H1 (cell line): ENCODE measurements at regions not wholly inside any gene's neighbourhood (a gene's known extent, or its start where the extent isn't known, plus 50 kb on each side); places are given as distances from the start of the nearest gene placed in this dataset.

Source experiments
- CTCF ChIA-PET: fragments of 300-600 bp; sonication (Branson Sonifier 250); formaldehyde crosslinking; loops from one replicate; lab custom pipeline; 2021; ENCODE audit not compliant: partially characterized antibody; lab: Charles Lee
- POLR2A ChIA-PET: fragments of 300-600 bp; sonication (Branson Sonifier 250); formaldehyde crosslinking; loops from one replicate; lab custom pipeline; 2021; ENCODE audit warnings: inconsistent platforms; ENCODE audit not compliant: partially characterized antibody; lab: Charles Lee
- DNase-seq, 2 experiments: peaks; one replicate each; pipeline versions ENCODE4 v3.0.0 to v3.0.0-alpha.2; 2010 to 2022; ENCODE audit warnings: low spot score in 2 of 2, low read depth in 1 of 2, mixed read lengths in 1 of 2
- FAIRE-seq: peaks from 2 replicates; lab custom pipeline; 2011; peaks lifted over from hg19 to GRCh38; lab: Jason Lieb, UNC
- H2AFZ ChIP-seq: 2 replicates; pipeline ENCODE4 v1.8.1; 2012; ENCODE audit warnings: low read length, inconsistent platforms
- H2AK5ac ChIP-seq: 2 replicates; pipeline ENCODE4 v1.6.1; 2013; ENCODE audit warnings: low read depth, low read length
- H2BK120ac ChIP-seq: replicated peaks from 2 replicates; pipeline ENCODE3; 2013; ENCODE audit warnings: low read depth, low read length, inconsistent platforms
- H2BK12ac ChIP-seq: 2 replicates; pipeline ENCODE4 v1.6.1; 2013; ENCODE audit warnings: low read depth, low read length
- H2BK15ac ChIP-seq: 2 replicates; pipeline ENCODE4 v1.6.1; 2013; ENCODE audit warnings: low read length
- H2BK20ac ChIP-seq: 2 replicates; pipeline ENCODE4 v1.6.1; 2013; ENCODE audit warnings: low read length
- H2BK5ac ChIP-seq: 2 replicates; pipeline ENCODE4 v1.6.1; 2013; ENCODE audit warnings: low read depth, low read length
- H3K14ac ChIP-seq: 2 replicates; pipeline ENCODE4 v1.6.1; 2013; ENCODE audit warnings: inconsistent platforms; ENCODE audit not compliant: insufficient read length
- H3K18ac ChIP-seq: 2 replicates; pipeline ENCODE4 v1.6.1; 2013; ENCODE audit warnings: low read length; ENCODE audit errors: extremely low read depth
- H3K23ac ChIP-seq: 2 replicates; pipeline ENCODE4 v1.6.1; 2013; ENCODE audit warnings: inconsistent platforms; ENCODE audit not compliant: insufficient read length
- H3K23me2 ChIP-seq: 2 replicates; pipeline ENCODE4 v1.6.1; 2013; ENCODE audit warnings: low read depth, low read length
- H3K27ac ChIP-seq: 2 replicates; pipeline ENCODE4 v1.6.1; 2011; ENCODE audit warnings: low read depth, low read length, inconsistent platforms
- H3K27me3 ChIP-seq, 4 experiments: replicated peaks in 1 of 4; 1 replicate in 1 of 4; 2 replicates in 3 of 4; pipeline versions ENCODE4 v1.6.1 to v1.8.1; 2011 to 2013; ENCODE audit warnings: low read length in 3 of 4, mild to moderate bottlenecking in 3 of 4, inconsistent platforms in 2 of 4, mixed read lengths in 2 of 4, moderate library complexity in 1 of 4; ENCODE audit not compliant: control insufficient read depth in 3 of 4, insufficient read depth in 3 of 4; ENCODE audit errors: extremely low read depth in 1 of 4
- H3K36me3 ChIP-seq, 4 experiments: 2 replicates each; pipeline versions ENCODE4 v1.6.1 to v1.8.1; 2011 to 2013; ENCODE audit warnings: mild to moderate bottlenecking in 4 of 4, low read length in 3 of 4, moderate library complexity in 2 of 4, control low read depth in 1 of 4, inconsistent platforms in 1 of 4; ENCODE audit not compliant: insufficient read depth in 4 of 4, control insufficient read depth in 2 of 4
- H3K4ac ChIP-seq: replicated peaks from 2 replicates; pipeline ENCODE3; 2013; ENCODE audit warnings: low read length, low read depth, mixed read lengths, inconsistent platforms; ENCODE audit not compliant: insufficient read length
- H3K4me1 ChIP-seq, 4 experiments: replicated peaks in 1 of 4; 1 replicate in 1 of 4; 2 replicates in 3 of 4; pipeline versions ENCODE4 v1.6.1 to v1.8.1; 2011 to 2013; ENCODE audit warnings: low read length in 3 of 4, inconsistent platforms in 2 of 4, mixed read lengths in 1 of 4; ENCODE audit not compliant: insufficient read depth in 4 of 4, control insufficient read depth in 3 of 4
- H3K4me2 ChIP-seq, 2 experiments: 2 replicates each; pipeline versions ENCODE4 v1.6.1 to v1.8.1; 2011 to 2013; ENCODE audit warnings: low read depth in 2 of 2, low read length in 2 of 2, control low read depth in 1 of 2, inconsistent platforms in 1 of 2, mild to moderate bottlenecking in 1 of 2; ENCODE audit not compliant: insufficient read depth in 1 of 2
- H3K4me3 ChIP-seq, 4 experiments: fragments of 200-600, 300-600 bp in 1 of 4; sonication (generic), shearing (Covaris generic), sonication (Bioruptor Twin) in 1 of 4; 2 replicates each; pipeline versions ENCODE4 v1.5.1 to v1.8.1; 2011 to 2016; ENCODE audit warnings: low read length in 4 of 4, low read depth in 3 of 4, control low read depth in 2 of 4, inconsistent platforms in 2 of 4, mild to moderate bottlenecking in 2 of 4, mixed read lengths in 1 of 4, moderate library complexity in 1 of 4; ENCODE audit not compliant: insufficient read depth in 2 of 4; ENCODE audit errors: extremely low read depth in 1 of 4
- H3K56ac ChIP-seq: replicated peaks from 2 replicates; pipeline ENCODE3; 2013; ENCODE audit warnings: low read depth, mild to moderate bottlenecking, mixed read lengths, low read length, inconsistent platforms; ENCODE audit not compliant: insufficient read length
- H3K79me1 ChIP-seq: 2 replicates; pipeline ENCODE4 v1.6.1; 2013; ENCODE audit warnings: low read depth, low read length, control low read depth
- H3K79me2 ChIP-seq, 2 experiments: 2 replicates each; pipeline versions ENCODE4 v1.6.1 to v1.8.1; 2012 to 2013; ENCODE audit warnings: low read length in 2 of 2, mild to moderate bottlenecking in 2 of 2, inconsistent platforms in 1 of 2; ENCODE audit not compliant: insufficient read depth in 2 of 2, control insufficient read depth in 1 of 2
- H3K9ac ChIP-seq, 4 experiments: replicated peaks in 1 of 4; 1 replicate in 1 of 4; 2 replicates in 3 of 4; pipeline versions ENCODE4 v1.6.1 to v1.8.1; 2011 to 2013; ENCODE audit warnings: low read depth in 3 of 4, low read length in 3 of 4, control low read depth in 2 of 4, mild to moderate bottlenecking in 2 of 4, moderate library complexity in 2 of 4, inconsistent platforms in 1 of 4; ENCODE audit errors: extremely low read depth in 1 of 4
- H3K9me3 ChIP-seq, 2 experiments: 2 replicates each; pipeline versions ENCODE4 v1.6.1 to v1.8.1; 2012 to 2013; ENCODE audit warnings: mild to moderate bottlenecking in 2 of 2, moderate library complexity in 2 of 2, control low read depth in 1 of 2, inconsistent platforms in 1 of 2, low read depth in 1 of 2, low read length in 1 of 2, mixed read lengths in 1 of 2; ENCODE audit not compliant: insufficient read depth in 2 of 2
- H4K20me1 ChIP-seq, 2 experiments: replicated peaks in 1 of 2; 2 replicates each; pipeline versions ENCODE3 to v1.8.1; 2011 to 2013; ENCODE audit warnings: inconsistent platforms in 2 of 2, low read length in 2 of 2, mild to moderate bottlenecking in 1 of 2; ENCODE audit not compliant: insufficient read depth in 2 of 2, control insufficient read depth in 1 of 2
- H4K5ac ChIP-seq: 2 replicates; pipeline ENCODE4 v1.6.1; 2013; ENCODE audit warnings: low read length, low read depth, mixed read lengths, inconsistent platforms; ENCODE audit not compliant: insufficient read length
- H4K8ac ChIP-seq: 2 replicates; pipeline ENCODE4 v1.8.0; 2013; ENCODE audit warnings: mild to moderate bottlenecking, moderate library complexity, low read length, inconsistent platforms; ENCODE audit not compliant: insufficient read depth; ENCODE audit errors: extremely low read depth
- H4K91ac ChIP-seq: replicated peaks from 2 replicates; pipeline ENCODE3; 2013; ENCODE audit warnings: low read length, mixed read lengths, inconsistent platforms; ENCODE audit not compliant: insufficient read length
- ASH2L ChIP-seq: fragments of 200-600, 300-600 bp; sonication (generic); IDR thresholded peaks from one replicate; pipeline ENCODE4 v1.7.1; 2017; ENCODE audit warnings: low read length
- CREB1 ChIP-seq: IDR thresholded peaks from 2 replicates; pipeline ENCODE4 v1.6.1; 2012; ENCODE audit warnings: inconsistent platforms
- EP300 ChIP-seq, 2 experiments: IDR thresholded peaks; 1 replicate in 1 of 2; 2 replicates in 1 of 2; pipeline ENCODE4 v1.6.1; 2011 to 2012; ENCODE audit warnings: low read depth in 2 of 2, low read length in 2 of 2, mild to moderate bottlenecking in 2 of 2, borderline replicate concordance in 1 of 2, inconsistent platforms in 1 of 2, moderate library complexity in 1 of 2
- EZH2 ChIP-seq: fragments of 200-600 bp; sonication (generic); IDR thresholded peaks from 2 replicates; pipeline ENCODE4 v1.7.1; 2012; ENCODE audit warnings: low read depth, mild to moderate bottlenecking, moderate library complexity, low read length, inconsistent platforms; ENCODE audit not compliant: severe bottlenecking
- JUND ChIP-seq: IDR thresholded peaks from 2 replicates; pipeline ENCODE4 v1.6.1; 2011; ENCODE audit warnings: mild to moderate bottlenecking, improper control_type of control experiment, low read length
- POLR2AphosphoS5 ChIP-seq: IDR thresholded peaks from 2 replicates; pipeline ENCODE4 v1.6.1; 2011; ENCODE audit warnings: low read depth, low read length
- POU5F1 ChIP-seq: IDR thresholded peaks from 2 replicates; pipeline ENCODE4 v1.6.1; 2011; ENCODE audit warnings: low read depth, mild to moderate bottlenecking, low read length, moderate library complexity
- RAD21 ChIP-seq, 2 experiments: IDR thresholded peaks in 1 of 2; conservative IDR thresholded peaks in 1 of 2; 2 replicates each; pipeline ENCODE4 v1.6.1; 2011; ENCODE audit warnings: low read depth in 2 of 2, low read length in 2 of 2, improper control_type of control experiment in 1 of 2, inconsistent platforms in 1 of 2, mild to moderate bottlenecking in 1 of 2, moderate library complexity in 1 of 2
- RBBP5 ChIP-seq: IDR thresholded peaks from 2 replicates; pipeline ENCODE4 v1.7.1; 2012; ENCODE audit warnings: low read depth, mild to moderate bottlenecking, inconsistent platforms, low read length, moderate library complexity, borderline replicate concordance
- RFX5 ChIP-seq: IDR thresholded peaks from 2 replicates; pipeline ENCODE4 v1.6.1; 2011; ENCODE audit warnings: low read depth, low read length, improper control_type of control experiment, borderline replicate concordance
- SIRT6 ChIP-seq: IDR thresholded peaks from one replicate; pipeline ENCODE4 v1.7.1; 2012; ENCODE audit warnings: low read length, inconsistent platforms
- SIX5 ChIP-seq: IDR thresholded peaks from 2 replicates; pipeline ENCODE4 v1.6.1; 2011; ENCODE audit warnings: mild to moderate bottlenecking, low read depth, low read length
- TAF1 ChIP-seq: IDR thresholded peaks from 2 replicates; pipeline ENCODE4 v1.6.1; 2011; ENCODE audit warnings: mild to moderate bottlenecking, low read depth, low read length
- TEAD4 ChIP-seq: IDR thresholded peaks from 2 replicates; pipeline ENCODE4 v1.6.1; 2012; ENCODE audit warnings: low read depth, low read length, inconsistent platforms, mixed read lengths
- WGBS, 2 experiments: shearing (Covaris generic) in 1 of 2; methylation state at CpG; one replicate each; pipeline versions ENCODE4 v1.1.6 to v1.1.7; 2013 to 2015; ENCODE audit warnings: low lambda C conversion rate in 2 of 2, mixed read lengths in 2 of 2, inconsistent platforms in 1 of 2, low coverage in 1 of 2, missing lambda C conversion rate in 1 of 2; ENCODE audit not compliant: insufficient replicate concordance in 2 of 2, insufficient coverage in 1 of 2, insufficient read length in 1 of 2; ENCODE audit errors: extremely low coverage in 1 of 2, missing lambda C conversion rate in 1 of 2; 5-methylcytosine and 5-hydroxymethylcytosine counted together
- TF ChIP-seq, protein P1 (sequence below): IDR thresholded peaks from 2 replicates; pipeline ENCODE4 v1.6.1; 2012; ENCODE audit warnings: inconsistent platforms

DNA sequence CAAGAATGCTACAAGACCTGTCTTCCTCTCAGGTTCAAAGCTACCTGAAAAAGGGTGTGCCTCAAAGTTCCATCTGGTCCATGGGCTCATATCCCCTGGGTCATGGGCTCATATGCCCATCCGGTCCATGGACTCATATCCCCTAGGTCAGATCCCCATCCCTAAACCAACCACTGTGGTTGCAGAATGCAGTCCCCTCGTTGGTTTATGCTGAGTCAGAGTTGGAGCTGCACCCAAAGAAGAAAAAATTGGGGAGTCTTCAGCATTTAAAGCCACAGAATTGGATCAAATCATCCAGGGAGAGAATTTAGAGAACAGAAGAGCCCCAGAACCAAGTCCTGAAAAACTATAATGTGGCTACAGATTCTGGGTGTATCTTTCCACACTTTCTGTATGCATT, 71.5 kb upstream of the IL12A start:
- Histone ChIP-seq H3K4me3 (no peak overlapping the region), H4K5ac (no peak overlapping the region), H3K79me2 (no peaks in the 10 kb centered on the region), H3K4ac (no peak overlapping the region), H3K9me3 (no peaks in the 10 kb centered on the region), H2BK12ac (no peak overlapping the region), H3K27me3 (no peaks in the 10 kb centered on the region), H4K91ac (no peak overlapping the region), H3K56ac (no peak overlapping the region), H3K23me2 (no peaks in the 10 kb centered on the region), H2BK15ac (no peak overlapping the region), H2AFZ (no peak overlapping the region), H4K8ac (no peak overlapping the region; the same call in 1 of the 2 replicates), H3K27ac (no peak overlapping the region), H2BK120ac (no peak overlapping the region), H3K4me1 (no peaks in the 10 kb centered on the region), H2BK5ac (no peak overlapping the region), H3K23ac (no peak overlapping the region), H2BK20ac (no peak overlapping the region), H3K18ac (no peak overlapping the region), H3K9ac (no peak overlapping the region), H4K20me1 (no peaks in the 10 kb centered on the region), H3K79me1 (no peaks in the 10 kb centered on the region), H2AK5ac (no peak overlapping the region), H3K36me3 (no peaks in the 10 kb centered on the region), H3K14ac (no peak overlapping the region), H3K4me2 (no peak overlapping the region)
- CTCF ChIA-PET = interaction anchor here (1.2 to 2.0 kb wide), 2 partner anchors 87 to 89 kb away, joined by 4 read pairs; no protein-coding TSS in a partner anchor
- POLR2A ChIA-PET = no interaction called here
- FAIRE-seq (no peak), DNase-seq (no peak)
- 90% methylated on average over 2 of the region's 2 CpGs; no CpG with 5 or more reads in 1 of the 2 experiments for WGBS, 2 experiments
- TF ChIP-seq POU5F1 (no peak), RFX5 (no peak), ASH2L (no peak), SIRT6 (no peak), RAD21 (IDR thresholded peaks at IDR 0.05 in 1 of 2, conservative IDR thresholded peaks at IDR 0.05 in 1 of 2; ENCODE audit: low read depth in 2 of 2, low read length in 2 of 2) (no peak), CREB1 (no peak), JUND (no peak), SIX5 (no peak), POLR2AphosphoS5 (no peak), EP300 (IDR thresholded peaks at IDR 0.05; ENCODE audit: borderline replicate concordance in 1 of 2, low read depth in 2 of 2, low read length in 2 of 2) (no peak), RBBP5 (no peak), TAF1 (no peak), TEAD4 (no peak), EZH2 (no peak)
- TF ChIP-seq, protein P1, sequence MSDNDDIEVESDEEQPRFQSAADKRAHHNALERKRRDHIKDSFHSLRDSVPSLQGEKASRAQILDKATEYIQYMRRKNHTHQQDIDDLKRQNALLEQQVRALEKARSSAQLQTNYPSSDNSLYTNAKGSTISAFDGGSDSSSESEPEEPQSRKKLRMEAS = no peak
